Caco-2 (cell line): ENCODE measurements at regions not wholly inside any gene's neighbourhood (a gene's known extent, or its start where the extent isn't known, plus 50 kb on each side); places are given as distances from the start of the nearest gene placed in this dataset.

Source experiments
- BruUV-seq: library from RNA; stranded (reverse); fragments of 400-500 nt; replicated peaks from 2 replicates; lab custom pipeline; 2021; lab: Mats Ljungman, UMichigan
- CTCF ChIA-PET: fragments of 300-600 bp; sonication (Branson Sonifier 250); formaldehyde crosslinking; loops from one replicate; lab custom pipeline; 2022; ENCODE audit warnings: antibody characterized with exemption; lab: Charles Lee
- POLR2A ChIA-PET: fragments of 300-600 bp; sonication (Branson Sonifier 250); formaldehyde crosslinking; loops from one replicate; lab custom pipeline; 2022; ENCODE audit warnings: antibody characterized with exemption; lab: Charles Lee
- DNase-seq, 2 experiments: peaks; one replicate each; pipeline versions ENCODE4 v3.0.0 to v3.0.0-alpha.2; 2020 to 2022
- H3K27me3 ChIP-seq: replicated peaks from 2 replicates; pipeline ENCODE4 v1.6.0; 2011; ENCODE audit warnings: low read length; ENCODE audit not compliant: control insufficient read depth, insufficient read depth
- H3K36me3 ChIP-seq: 2 replicates; pipeline ENCODE4 v1.5.1; 2011; ENCODE audit warnings: low read length; ENCODE audit not compliant: control insufficient read depth, insufficient read depth
- H3K4me1 ChIP-seq: fragments of 250-450 bp; sonication (Bioruptor Pico); 2 replicates; pipeline ENCODE4 v1.5.1; 2020; ENCODE audit warnings: mild to moderate bottlenecking
- H3K4me3 ChIP-seq: 2 replicates; pipeline ENCODE4 v1.5.1; 2011; ENCODE audit warnings: low read depth, mild to moderate bottlenecking, control low read depth, low read length
- H3K9me3 ChIP-seq: fragments of 250-450 bp; sonication (Bioruptor Pico); 2 replicates; pipeline ENCODE4 v1.5.1; 2020; ENCODE audit warnings: mild to moderate bottlenecking, moderate library complexity
- H3K27ac Mint-ChIP-seq: one replicate; pipeline ENCODE4 v1.8.0; 2022; ENCODE audit warnings: mixed read lengths; ENCODE audit not compliant: unreplicated experiment
- H3K27me3 Mint-ChIP-seq: one replicate; pipeline ENCODE4 v1.8.0; 2022; ENCODE audit warnings: mixed read lengths; ENCODE audit not compliant: insufficient read depth, unreplicated experiment
- H3K36me3 Mint-ChIP-seq: one replicate; pipeline ENCODE4 v1.8.0; 2022; ENCODE audit warnings: mild to moderate bottlenecking, mixed read lengths; ENCODE audit not compliant: insufficient read depth, unreplicated experiment
- H3K4me1 Mint-ChIP-seq: one replicate; pipeline ENCODE4 v1.8.0; 2022; ENCODE audit warnings: low read depth, mixed read lengths; ENCODE audit not compliant: unreplicated experiment
- H3K4me3 Mint-ChIP-seq: one replicate; pipeline ENCODE4 v1.8.0; 2022; ENCODE audit warnings: mild to moderate bottlenecking, moderate library complexity, mixed read lengths; ENCODE audit not compliant: unreplicated experiment
- H3K9me3 Mint-ChIP-seq: one replicate; pipeline ENCODE4 v1.8.0; 2022; ENCODE audit warnings: mixed read lengths; ENCODE audit not compliant: unreplicated experiment
- intact Hi-C: fragments of 100-400 bp; cut with micrococcal nuclease; formaldehyde crosslinking; loops from one replicate; pipeline ENCODE4 v1.10.0; 2022; ENCODE audit not compliant: unreplicated experiment
- TF ChIP-seq, protein P1 (sequence below), 2 experiments: fragments of 200-600 bp in 1 of 2; IDR thresholded peaks; 1 replicate in 1 of 2; 2 replicates in 1 of 2; pipeline versions ENCODE4 v1.5.1 to v1.8.0; 2011 to 2022; ENCODE audit warnings: antibody characterized with exemption in 1 of 2, control low read depth in 1 of 2, inconsistent platforms in 1 of 2, low read depth in 1 of 2, low read length in 1 of 2, mild to moderate bottlenecking in 1 of 2, moderate library complexity in 1 of 2; ENCODE audit not compliant: insufficient read depth in 1 of 2, severe bottlenecking in 1 of 2, unreplicated experiment in 1 of 2

DNA sequence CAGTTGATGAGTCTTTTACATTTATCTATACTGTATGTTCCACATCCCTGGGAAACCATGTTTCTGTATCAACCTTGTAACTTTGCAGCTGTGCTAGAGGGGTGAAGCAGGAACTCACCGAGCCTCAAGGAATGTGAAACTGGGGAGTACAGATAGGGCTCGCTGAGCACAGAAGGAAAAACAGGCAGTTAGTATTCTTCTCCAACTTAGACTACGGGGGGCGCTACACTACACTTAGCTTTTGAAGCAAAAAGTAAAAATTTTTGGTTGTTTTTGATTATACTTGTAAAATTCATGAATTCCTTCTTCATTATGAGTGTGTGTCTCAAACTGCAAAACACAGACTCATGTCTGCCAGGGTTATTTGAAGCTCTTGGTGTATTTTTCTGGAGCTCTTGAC is 132.7 kb upstream of the RGMA start:
- H3K27me3 ChIP-seq: no peaks in the 10 kb centered on the region
- H3K4me1 Mint-ChIP-seq: peaks cover 6% of the 10 kb centered on the region
- no TSS peak for BruUV-seq
- no peaks in the 10 kb centered on the region for H3K36me3 Mint-ChIP-seq
- H3K9me3 Mint-ChIP-seq: no peaks in the 10 kb centered on the region
- H3K36me3 ChIP-seq: no peaks in the 10 kb centered on the region
- no peak overlapping the region for H3K27ac Mint-ChIP-seq
- ChIA-PET POLR2A (no interaction called here), CTCF (interaction anchor here (0.7 kb wide), 1 partner anchor 138 kb away, joined by 3 read pairs; no protein-coding TSS in a partner anchor)
- H3K27me3 Mint-ChIP-seq: peaks cover 2% of the 10 kb centered on the region
- TF ChIP-seq, protein P1, sequence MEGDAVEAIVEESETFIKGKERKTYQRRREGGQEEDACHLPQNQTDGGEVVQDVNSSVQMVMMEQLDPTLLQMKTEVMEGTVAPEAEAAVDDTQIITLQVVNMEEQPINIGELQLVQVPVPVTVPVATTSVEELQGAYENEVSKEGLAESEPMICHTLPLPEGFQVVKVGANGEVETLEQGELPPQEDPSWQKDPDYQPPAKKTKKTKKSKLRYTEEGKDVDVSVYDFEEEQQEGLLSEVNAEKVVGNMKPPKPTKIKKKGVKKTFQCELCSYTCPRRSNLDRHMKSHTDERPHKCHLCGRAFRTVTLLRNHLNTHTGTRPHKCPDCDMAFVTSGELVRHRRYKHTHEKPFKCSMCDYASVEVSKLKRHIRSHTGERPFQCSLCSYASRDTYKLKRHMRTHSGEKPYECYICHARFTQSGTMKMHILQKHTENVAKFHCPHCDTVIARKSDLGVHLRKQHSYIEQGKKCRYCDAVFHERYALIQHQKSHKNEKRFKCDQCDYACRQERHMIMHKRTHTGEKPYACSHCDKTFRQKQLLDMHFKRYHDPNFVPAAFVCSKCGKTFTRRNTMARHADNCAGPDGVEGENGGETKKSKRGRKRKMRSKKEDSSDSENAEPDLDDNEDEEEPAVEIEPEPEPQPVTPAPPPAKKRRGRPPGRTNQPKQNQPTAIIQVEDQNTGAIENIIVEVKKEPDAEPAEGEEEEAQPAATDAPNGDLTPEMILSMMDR (IDR thresholded peaks at IDR 0.05; ENCODE audit: insufficient read depth in 1 of 2, low read depth in 1 of 2, low read length in 1 of 2, severe bottlenecking in 1 of 2, unreplicated experiment in 1 of 2): no peak
- 0 out of 2 replicates have a peak, but pooled peaks cover 3% of the 10 kb centered on the region for H3K9me3 ChIP-seq
- H3K4me3 ChIP-seq: no peak overlapping the region
- H3K4me1 ChIP-seq: no peaks in the 10 kb centered on the region
- DNase-seq: no peak
- intact Hi-C loops: no loop called here
- no peak overlapping the region for H3K4me3 Mint-ChIP-seq

DNA sequence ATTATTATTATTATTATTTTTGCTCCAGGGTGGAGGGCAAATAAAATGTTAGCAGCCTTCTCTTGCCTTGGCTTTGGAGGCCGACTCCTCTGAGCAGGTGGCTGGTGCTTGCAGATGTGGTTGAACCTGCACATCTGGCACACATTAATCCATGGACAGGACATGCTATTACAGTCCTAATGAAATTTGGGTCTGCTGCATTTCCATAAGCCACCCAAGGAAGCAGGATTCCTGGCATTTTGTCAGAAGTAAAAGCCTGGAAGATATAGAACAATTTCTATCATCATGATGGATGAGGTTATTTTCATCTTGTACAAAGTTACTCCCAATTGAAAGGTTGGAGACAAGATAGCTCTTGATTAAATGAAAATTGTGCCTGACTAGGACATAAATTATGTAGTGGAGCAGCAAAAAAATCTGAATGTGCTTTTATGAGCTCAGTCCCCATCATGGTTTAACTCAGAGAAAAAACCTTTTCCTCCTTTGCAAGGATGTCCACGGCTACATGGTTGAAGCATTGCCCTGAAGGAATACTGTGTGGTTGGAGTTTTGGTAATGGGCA is 130.9 kb upstream of the RGMA start:
- no peaks in the 10 kb centered on the region for H3K4me1 Mint-ChIP-seq
- intact Hi-C loops: no loop called here
- H3K4me3 ChIP-seq: no peak overlapping the region
- H3K27ac Mint-ChIP-seq: no peak overlapping the region
- H3K4me3 Mint-ChIP-seq: no peak overlapping the region
- TF ChIP-seq, protein P1 (IDR thresholded peaks at IDR 0.05; ENCODE audit: insufficient read depth in 1 of 2, low read depth in 1 of 2, low read length in 1 of 2, severe bottlenecking in 1 of 2, unreplicated experiment in 1 of 2): no peak
- H3K36me3 Mint-ChIP-seq: no peaks in the 10 kb centered on the region
- H3K27me3 ChIP-seq: no peaks in the 10 kb centered on the region
- H3K36me3 ChIP-seq: no peaks in the 10 kb centered on the region
- no peaks in the 10 kb centered on the region for H3K9me3 Mint-ChIP-seq
- ChIA-PET CTCF (no interaction called here), POLR2A (no interaction called here)
- H3K27me3 Mint-ChIP-seq: no peaks in the 10 kb centered on the region
- no peaks in the 10 kb centered on the region for H3K4me1 ChIP-seq
- H3K9me3 ChIP-seq: 0 out of 2 replicates have a peak, but pooled peaks cover 3% of the 10 kb centered on the region
- no TSS peak for BruUV-seq
- DNase-seq: no peak

DNA sequence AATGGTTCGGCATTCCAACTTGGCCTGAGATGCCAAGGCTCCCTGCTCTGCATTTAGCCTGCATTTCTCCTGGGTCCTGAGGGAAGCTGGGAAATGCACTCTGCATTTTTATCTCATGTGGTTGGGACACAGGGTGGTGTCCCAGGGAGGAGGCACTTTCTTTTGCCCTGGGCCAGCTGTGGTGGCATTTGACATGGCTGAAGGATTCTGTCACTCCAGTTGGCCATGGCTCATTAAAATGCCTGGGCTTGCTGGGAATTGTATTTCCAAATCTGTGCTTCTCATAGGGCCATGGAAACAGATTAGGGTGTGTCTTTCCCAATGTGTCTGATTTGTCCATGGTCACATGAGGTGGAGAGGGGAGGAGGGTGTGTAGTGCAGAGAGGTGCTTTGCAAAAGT is 128.3 kb upstream of the RGMA start:
- H3K4me1 ChIP-seq: no peaks in the 10 kb centered on the region
- TF ChIP-seq, protein P1 (IDR thresholded peaks at IDR 0.05; ENCODE audit: insufficient read depth in 1 of 2, low read depth in 1 of 2, low read length in 1 of 2, severe bottlenecking in 1 of 2, unreplicated experiment in 1 of 2): no peak
- Mint-ChIP-seq H3K4me3 (no peak overlapping the region), H3K27ac (no peak overlapping the region), H3K4me1 (no peaks in the 10 kb centered on the region), H3K27me3 (no peaks in the 10 kb centered on the region), H3K36me3 (no peaks in the 10 kb centered on the region), H3K9me3 (no peaks in the 10 kb centered on the region)
- H3K4me3 ChIP-seq: no peak overlapping the region
- no peak for DNase-seq
- H3K27me3 ChIP-seq: no peaks in the 10 kb centered on the region
- ChIA-PET CTCF (no interaction called here), POLR2A (no interaction called here)
- no peaks in the 10 kb centered on the region for H3K36me3 ChIP-seq
- intact Hi-C loops: no loop called here
- H3K9me3 ChIP-seq: 0 out of 2 replicates have a peak, but pooled peaks cover 3% of the 10 kb centered on the region
- no TSS peak for BruUV-seq
